OCI-LY3 (cell line): ENCODE measurements at regions not wholly inside any gene's neighbourhood (a gene's known extent, or its start where the extent isn't known, plus 50 kb on each side); places are given as distances from the start of the nearest gene placed in this dataset.

Experiments used
- H2AFZ ChIP-seq: fragments of 200-600, 300-600 bp; shearing (Covaris generic); 2 replicates; pipeline ENCODE4 v1.6.0; 2014; ENCODE audit warnings: antibody characterized with exemption, low read depth, low read length
- H3K27ac ChIP-seq: fragments of 200-600, 300-600 bp; sonication (generic); 2 replicates; pipeline ENCODE4 v1.5.1; 2014; ENCODE audit warnings: mild to moderate bottlenecking, low read length, moderate library complexity, mixed read lengths
- H3K27me3 ChIP-seq: fragments of 200-600, 300-600 bp; sonication (generic); 2 replicates; pipeline ENCODE4 v1.6.1; 2014; ENCODE audit warnings: low read depth, low read length, mixed read lengths
- H3K36me3 ChIP-seq: fragments of 200-600, 300-600 bp; sonication (generic); replicated peaks from 2 replicates; pipeline ENCODE3; 2014; ENCODE audit warnings: low read depth, low read length, mixed read lengths
- H3K4me1 ChIP-seq: fragments of 300-600, 200-600 bp; sonication (generic); 2 replicates; pipeline ENCODE4 v1.6.1; 2014; ENCODE audit warnings: low read length, mixed read lengths
- H3K4me2 ChIP-seq: fragments of 200-600, 300-600 bp; sonication (generic); 2 replicates; pipeline ENCODE4 v1.6.1; 2014; ENCODE audit warnings: low read length, mixed read lengths
- H3K4me3 ChIP-seq: fragments of 300-600, 200-600 bp; sonication (generic); 2 replicates; pipeline ENCODE4 v1.5.1; 2014; ENCODE audit warnings: antibody characterized with exemption, mild to moderate bottlenecking, low read length, moderate library complexity
- H3K79me2 ChIP-seq: fragments of 300-600, 200-600 bp; shearing (Covaris generic); 2 replicates; pipeline ENCODE4 v1.6.1; 2014; ENCODE audit warnings: mild to moderate bottlenecking, low read length, mixed read lengths
- H3K9ac ChIP-seq: fragments of 300-600, 200-600 bp; shearing (Covaris generic); 2 replicates; pipeline ENCODE4 v1.6.0; 2014; ENCODE audit warnings: mild to moderate bottlenecking, low read length, moderate library complexity
- H3K9me3 ChIP-seq: fragments of 200-600, 300-600 bp; shearing (Covaris generic); 2 replicates; pipeline ENCODE4 v1.6.1; 2014; ENCODE audit warnings: low read length, mixed read lengths; ENCODE audit not compliant: insufficient read depth
- H4K20me1 ChIP-seq: fragments of 200-600, 300-600 bp; sonication (generic); 2 replicates; pipeline ENCODE4 v1.6.1; 2016; ENCODE audit warnings: low read length, mixed read lengths; ENCODE audit not compliant: insufficient read depth
- EZH2phosphoT487 ChIP-seq: fragments of 200-600 bp; shearing (Covaris generic); IDR thresholded peaks from 2 replicates; pipeline ENCODE4 v1.6.1; 2018; ENCODE audit warnings: antibody characterized with exemption, mixed run types, low read depth
- TF ChIP-seq, protein P1 (sequence below): fragments of 200-600, 300-600 bp; sonication (generic); IDR thresholded peaks from 2 replicates; pipeline ENCODE4 v1.5.1; 2014; ENCODE audit warnings: antibody characterized with exemption, low read length, low read depth

DNA sequence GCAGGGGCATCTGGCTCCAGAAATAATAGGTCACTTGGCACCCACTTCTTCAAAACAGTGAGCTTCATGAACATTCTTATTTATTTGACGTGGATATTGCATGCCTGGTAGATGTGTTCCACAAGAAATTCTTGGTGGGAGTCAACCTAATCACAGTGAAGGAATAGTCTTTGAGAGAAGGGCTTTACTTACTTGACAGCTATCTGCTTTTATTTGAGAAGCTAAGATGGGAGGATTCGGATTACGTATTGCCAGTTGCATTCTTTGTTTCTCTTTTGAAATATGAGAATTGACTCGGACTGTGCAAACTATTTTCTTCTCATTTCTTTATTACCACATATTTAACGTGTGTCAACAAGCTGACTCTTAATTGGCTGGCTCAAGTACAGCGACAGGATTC lies 117.2 kb downstream of the FASLG start:
- Histone ChIP-seq H3K4me2 (no peak overlapping the region), H2AFZ (no peak overlapping the region), H3K27ac (no peak overlapping the region), H3K79me2 (no peaks in the 10 kb centered on the region), H4K20me1 (no peaks in the 10 kb centered on the region), H3K36me3 (no peaks in the 10 kb centered on the region), H3K4me3 (no peak overlapping the region), H3K4me1 (peaks cover 41% of the 10 kb centered on the region), H3K9ac (no peak overlapping the region), H3K27me3 (no peaks in the 10 kb centered on the region), H3K9me3 (no peaks in the 10 kb centered on the region)
- TF ChIP-seq, protein P1, sequence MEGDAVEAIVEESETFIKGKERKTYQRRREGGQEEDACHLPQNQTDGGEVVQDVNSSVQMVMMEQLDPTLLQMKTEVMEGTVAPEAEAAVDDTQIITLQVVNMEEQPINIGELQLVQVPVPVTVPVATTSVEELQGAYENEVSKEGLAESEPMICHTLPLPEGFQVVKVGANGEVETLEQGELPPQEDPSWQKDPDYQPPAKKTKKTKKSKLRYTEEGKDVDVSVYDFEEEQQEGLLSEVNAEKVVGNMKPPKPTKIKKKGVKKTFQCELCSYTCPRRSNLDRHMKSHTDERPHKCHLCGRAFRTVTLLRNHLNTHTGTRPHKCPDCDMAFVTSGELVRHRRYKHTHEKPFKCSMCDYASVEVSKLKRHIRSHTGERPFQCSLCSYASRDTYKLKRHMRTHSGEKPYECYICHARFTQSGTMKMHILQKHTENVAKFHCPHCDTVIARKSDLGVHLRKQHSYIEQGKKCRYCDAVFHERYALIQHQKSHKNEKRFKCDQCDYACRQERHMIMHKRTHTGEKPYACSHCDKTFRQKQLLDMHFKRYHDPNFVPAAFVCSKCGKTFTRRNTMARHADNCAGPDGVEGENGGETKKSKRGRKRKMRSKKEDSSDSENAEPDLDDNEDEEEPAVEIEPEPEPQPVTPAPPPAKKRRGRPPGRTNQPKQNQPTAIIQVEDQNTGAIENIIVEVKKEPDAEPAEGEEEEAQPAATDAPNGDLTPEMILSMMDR, result no peak
- no peak for TF ChIP-seq EZH2phosphoT487

DNA sequence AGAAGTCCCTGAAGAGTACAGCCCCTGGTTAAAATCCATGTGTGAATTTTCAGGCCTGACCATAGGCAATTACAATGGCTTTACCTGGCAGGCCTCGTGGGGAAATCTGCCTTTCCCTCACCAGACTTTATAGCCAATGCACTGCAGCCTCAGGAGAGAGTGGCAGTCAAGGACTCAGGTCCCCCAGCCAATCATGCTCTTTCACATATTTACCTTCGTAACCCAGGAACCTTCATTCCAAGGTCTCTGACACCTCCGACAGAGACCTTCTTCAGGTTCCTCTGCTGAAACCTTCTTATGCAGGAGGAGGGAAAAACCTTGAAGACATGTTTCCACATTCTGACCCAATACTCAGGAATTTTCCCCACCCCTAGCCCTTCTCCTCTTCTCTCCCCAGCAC lies 118.9 kb downstream of the FASLG start:
- no peaks in the 10 kb centered on the region for H3K27me3 ChIP-seq
- no peak overlapping the region; the same call in 1 of the 2 replicates for H3K9ac ChIP-seq
- H3K4me3 ChIP-seq, result no peak overlapping the region
- peaks cover 56% of the 10 kb centered on the region for H3K4me1 ChIP-seq
- H3K79me2 ChIP-seq, result no peaks in the 10 kb centered on the region
- no peak overlapping the region for H3K4me2 ChIP-seq
- TF ChIP-seq, protein P1, result no peak
- TF ChIP-seq EZH2phosphoT487, result no peak
- H3K9me3 ChIP-seq, result no peaks in the 10 kb centered on the region; the same call in 1 of the 2 replicates
- no peak overlapping the region for H2AFZ ChIP-seq
- H3K27ac ChIP-seq, result no peak overlapping the region
- H4K20me1 ChIP-seq, result no peaks in the 10 kb centered on the region
- no peaks in the 10 kb centered on the region for H3K36me3 ChIP-seq

DNA sequence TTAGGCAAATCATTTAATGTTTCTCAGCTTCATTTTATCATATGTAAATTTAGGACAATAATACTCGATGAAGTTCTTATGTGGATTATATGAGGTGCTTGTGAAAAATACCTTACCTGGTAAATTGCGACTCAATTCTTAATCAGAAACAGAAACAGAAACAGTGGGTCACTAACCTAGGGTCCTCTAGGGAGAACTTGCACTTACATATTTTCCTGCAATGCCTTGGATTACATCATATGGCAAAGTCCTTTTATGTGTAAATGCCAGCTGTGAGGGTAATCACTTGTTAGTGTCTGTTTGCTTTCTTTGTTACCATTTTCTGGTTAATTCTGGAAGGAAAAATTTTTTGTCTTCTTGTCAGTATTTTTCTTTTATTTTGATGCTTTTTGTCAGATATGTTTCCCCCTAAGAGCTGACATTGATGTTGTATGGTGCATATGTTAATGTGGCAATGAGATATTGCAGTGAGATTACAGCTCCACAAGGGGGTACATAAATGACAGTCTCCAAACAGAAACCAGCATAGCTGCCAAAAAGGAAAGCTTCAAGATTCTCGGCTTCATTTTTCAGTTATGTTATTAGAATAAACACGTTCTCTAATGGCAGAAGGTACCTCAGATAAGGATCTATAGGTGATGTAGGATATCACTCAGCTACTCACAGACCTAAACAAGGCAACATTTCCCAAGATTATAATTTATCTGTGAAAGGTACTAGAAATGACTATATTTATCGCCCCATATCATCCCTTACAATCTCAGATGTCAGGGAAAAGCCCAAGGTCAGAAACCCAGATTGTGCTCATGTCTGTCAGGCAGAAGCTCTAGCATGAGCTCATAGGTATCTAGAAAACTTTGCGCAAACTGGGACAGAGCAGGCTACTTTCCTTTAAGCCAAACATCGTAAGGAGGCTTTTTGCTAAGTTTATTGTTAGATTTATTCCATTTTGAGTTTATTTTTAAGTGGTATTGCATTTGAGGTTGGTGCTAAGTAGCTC lies 119.9 kb downstream of the FASLG start:
- H3K4me2 ChIP-seq, result peak overlapping the region; percentile 63
- peak overlapping the region; percentile 67 for H3K27ac ChIP-seq
- H3K4me3 ChIP-seq, result peak overlapping the region; percentile 33
- TF ChIP-seq, protein P1, result peak; percentile 67
- TF ChIP-seq EZH2phosphoT487, result no peak
- no peaks in the 10 kb centered on the region; the same call in 1 of the 2 replicates for H3K9me3 ChIP-seq
- no peaks in the 10 kb centered on the region for H3K79me2 ChIP-seq
- peaks cover 56% of the 10 kb centered on the region for H3K4me1 ChIP-seq
- no peaks in the 10 kb centered on the region for H3K27me3 ChIP-seq
- no peaks in the 10 kb centered on the region for H4K20me1 ChIP-seq
- no peaks in the 10 kb centered on the region for H3K36me3 ChIP-seq
- peak overlapping the region; percentile 47 for H3K9ac ChIP-seq
- peak overlapping the region; percentile 41; the same call in 1 of the 2 replicates for H2AFZ ChIP-seq

DNA sequence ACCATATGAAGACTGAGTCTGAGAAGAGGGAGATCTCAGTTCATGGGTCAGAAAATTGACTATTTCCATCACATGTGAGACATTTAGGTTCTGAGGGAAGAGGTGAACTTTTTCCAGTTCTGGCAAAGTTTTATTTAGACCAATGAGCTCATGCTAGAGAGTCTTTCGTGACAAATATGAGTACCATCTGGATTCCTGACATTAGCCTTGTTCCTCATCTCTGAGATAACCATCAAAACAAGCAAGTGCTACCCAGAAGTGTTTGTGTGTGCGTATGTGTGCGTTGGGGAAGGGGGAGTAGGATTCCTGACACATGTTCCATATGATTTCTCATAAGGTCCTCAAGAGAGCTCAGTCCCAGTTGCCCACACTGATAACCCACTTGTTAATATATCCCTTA lies 120.6 kb downstream of the FASLG start:
- peak overlapping the region; percentile 47 for H3K9ac ChIP-seq
- no peaks in the 10 kb centered on the region for H3K79me2 ChIP-seq
- H3K4me3 ChIP-seq, result peak overlapping the region; percentile 33
- peak overlapping the region; percentile 63 for H3K4me2 ChIP-seq
- H3K27ac ChIP-seq, result peak overlapping the region; percentile 67
- no peaks in the 10 kb centered on the region; the same call in 1 of the 2 replicates for H3K9me3 ChIP-seq
- H2AFZ ChIP-seq, result peak overlapping the region; percentile 41; the same call in 1 of the 2 replicates
- H3K4me1 ChIP-seq, result peaks cover 56% of the 10 kb centered on the region
- TF ChIP-seq, protein P1, result no peak
- TF ChIP-seq EZH2phosphoT487, result no peak
- no peaks in the 10 kb centered on the region for H3K36me3 ChIP-seq
- no peaks in the 10 kb centered on the region for H4K20me1 ChIP-seq
- no peaks in the 10 kb centered on the region for H3K27me3 ChIP-seq
